ENCODE measurements at regions not wholly inside any gene's neighbourhood (a gene's known extent, or its start where the extent isn't known, plus 50 kb on each side); places are given as distances from the start of the nearest gene placed in this dataset.

DNA sequence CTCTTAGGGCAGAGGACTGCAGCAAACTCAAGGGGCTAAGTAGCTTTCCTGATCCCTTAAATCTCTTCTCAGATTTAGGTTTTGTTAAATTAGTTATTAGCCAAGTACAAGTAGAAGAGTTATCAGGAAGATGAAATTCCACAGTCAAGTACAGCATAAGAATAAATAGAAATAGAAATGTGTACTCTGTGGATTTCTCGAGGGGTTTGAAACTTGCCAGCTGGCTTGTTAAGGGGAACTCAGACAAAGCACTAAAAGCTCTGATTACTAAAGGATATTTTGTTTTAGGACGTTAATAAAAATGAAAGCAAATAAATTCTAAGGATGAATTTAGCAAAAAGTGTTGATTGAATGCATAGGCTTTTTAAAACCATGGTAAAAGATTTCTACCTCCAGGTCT, 654.6 kb downstream of the RAPGEF2 start:
- H3K4me3 Mint-ChIP-seq = no peak overlapping the region
- Histone ChIP-seq H3K4me2 (replicated peaks; ENCODE audit: low read depth, low read length, poor library complexity, severe bottlenecking) (no peak overlapping the region), H3K27ac (ENCODE audit: low read length in 2 of 2) (no peak overlapping the region), H3K4me1 (ENCODE audit: control insufficient read depth in 2 of 2, insufficient read depth in 2 of 2, low read length in 2 of 2) (no peaks in the 10 kb centered on the region), H3K9me3 (ENCODE audit: control extremely low read depth in 1 of 3, control insufficient read depth in 2 of 3, insufficient read depth in 1 of 3, low read length in 2 of 3) (peaks cover 0 to 7% (median 0%) of the 10 kb centered on the region in 3 donors), H2AFZ (ENCODE audit: insufficient read depth, low read depth, low read length, poor library complexity, severe bottlenecking) (no peak overlapping the region), H3K36me3 (replicated peaks in 1 of 2; ENCODE audit: control extremely low read depth in 1 of 2, control insufficient read depth in 1 of 2, extremely low read depth in 1 of 2, insufficient read depth in 2 of 2, low read length in 1 of 2) (no peaks in the 10 kb centered on the region), H3K9ac (ENCODE audit: low read length) (no peak overlapping the region), H3K4me3 (ENCODE audit: control extremely low read depth in 1 of 5, extremely low read depth in 1 of 5, insufficient read depth in 1 of 5, low read depth in 2 of 5, low read length in 4 of 5) (no peak overlapping the region), H3K27me3 (replicated peaks in 1 of 4; ENCODE audit: control extremely low read depth in 1 of 4, control insufficient read depth in 3 of 4, insufficient read depth in 4 of 4, low read length in 3 of 4) (no peaks in the 10 kb centered on the region), H4K20me1 (ENCODE audit: control insufficient read depth, insufficient read depth, low read length, poor library complexity, severe bottlenecking) (no peaks in the 10 kb centered on the region), H3K79me2 (ENCODE audit: control insufficient read depth, insufficient read depth, low read length) (no peaks in the 10 kb centered on the region)
- H3K27me3 Mint-ChIP-seq = no peaks in the 10 kb centered on the region
- H3K9me3 Mint-ChIP-seq (ENCODE audit: insufficient read depth) = peaks cover 3% of the 10 kb centered on the region
- TF ChIP-seq EZH2 (IDR thresholded peaks at IDR 0.05; ENCODE audit: borderline replicate concordance, insufficient read depth, low read depth, low read length, poor library complexity, severe bottlenecking) (no peak), CTCF (IDR thresholded peaks at IDR 0.05) (no peak)
- H3K4me1 Mint-ChIP-seq = no peaks in the 10 kb centered on the region
- POLR2A ChIA-PET = no interaction called here
- DNase-seq (no peak), ATAC-seq (ENCODE audit: low read depth) (no peak)
- H3K27ac Mint-ChIP-seq = no peak overlapping the region
- CTCF ChIA-PET = no interaction called here
- WGBS (ENCODE audit: insufficient coverage) = no CpG with 5 or more reads among the region's 2 CpGs
- intact Hi-C loops (cut with micrococcal nuclease) = no loop called here

GRCh38 chr4:159758061-159758460, 655.2 kb downstream of the RAPGEF2 start:
- H2AFZ ChIP-seq (ENCODE audit: insufficient read depth, low read depth, low read length, poor library complexity, severe bottlenecking) = no peak overlapping the region
- H3K4me1 ChIP-seq (ENCODE audit: control insufficient read depth in 2 of 2, insufficient read depth in 2 of 2, low read length in 2 of 2) = no peaks in the 10 kb centered on the region
- no CpG with 5 or more reads among the region's 1 CpG for WGBS (ENCODE audit: insufficient coverage)
- Mint-ChIP-seq H3K27ac (no peak overlapping the region), H3K27me3 (no peaks in the 10 kb centered on the region), H3K9me3 (ENCODE audit: insufficient read depth) (peaks cover 3% of the 10 kb centered on the region), H3K4me1 (no peaks in the 10 kb centered on the region), H3K4me3 (no peak overlapping the region)
- intact Hi-C loops (cut with micrococcal nuclease) = no loop called here
- H3K36me3 ChIP-seq (replicated peaks in 1 of 2; ENCODE audit: control extremely low read depth in 1 of 2, control insufficient read depth in 1 of 2, extremely low read depth in 1 of 2, insufficient read depth in 2 of 2, low read length in 1 of 2) = no peaks in the 10 kb centered on the region
- no peaks in the 10 kb centered on the region for H3K27me3 ChIP-seq (replicated peaks in 1 of 4; ENCODE audit: control extremely low read depth in 1 of 4, control insufficient read depth in 3 of 4, insufficient read depth in 4 of 4, low read length in 3 of 4)
- TF ChIP-seq EZH2 (IDR thresholded peaks at IDR 0.05; ENCODE audit: borderline replicate concordance, insufficient read depth, low read depth, low read length, poor library complexity, severe bottlenecking) (no peak), CTCF (IDR thresholded peaks at IDR 0.05) (no peak)
- no peaks in the 10 kb centered on the region for H4K20me1 ChIP-seq (ENCODE audit: control insufficient read depth, insufficient read depth, low read length, poor library complexity, severe bottlenecking)
- POLR2A ChIA-PET = no interaction called here
- no peak overlapping the region for H3K9ac ChIP-seq (ENCODE audit: low read length)
- ATAC-seq (ENCODE audit: low read depth) = no peak
- no peak overlapping the region for H3K27ac ChIP-seq (ENCODE audit: low read length in 2 of 2)
- H3K79me2 ChIP-seq (ENCODE audit: control insufficient read depth, insufficient read depth, low read length) = no peaks in the 10 kb centered on the region
- no peak overlapping the region for H3K4me2 ChIP-seq (replicated peaks; ENCODE audit: low read depth, low read length, poor library complexity, severe bottlenecking)
- H3K9me3 ChIP-seq (ENCODE audit: control extremely low read depth in 1 of 3, control insufficient read depth in 2 of 3, insufficient read depth in 1 of 3, low read length in 2 of 3) = peaks cover 0 to 7% (median 0%) of the 10 kb centered on the region in 3 donors
- no peak for DNase-seq
- CTCF ChIA-PET = no interaction called here
- H3K4me3 ChIP-seq (ENCODE audit: control extremely low read depth in 1 of 5, extremely low read depth in 1 of 5, insufficient read depth in 1 of 5, low read depth in 2 of 5, low read length in 4 of 5) = no peak overlapping the region

Measured in B cell (primary cell).